WERI-Rb-1 (cell line): ENCODE measurements at regions not wholly inside any gene's neighbourhood (a gene's known extent, or its start where the extent isn't known, plus 50 kb on each side); places are given as distances from the start of the nearest gene placed in this dataset.
"Not testable (repeated sequence)": the region's sequence is repeated elsewhere in the genome, so short reads cannot be mapped to it uniquely, and the experiment has no call there.

Experiments used
- DNase-seq: peaks from one replicate; pipeline ENCODE4 v3.0.0-alpha.2; 2020
- H3K27ac ChIP-seq: fragments of 250-450 bp; sonication (Bioruptor Pico); 2 replicates; pipeline ENCODE4 v1.5.1; 2020; ENCODE audit warnings: mild to moderate bottlenecking, moderate library complexity
- H3K27me3 ChIP-seq: fragments of 250-450 bp; sonication (Bioruptor Pico); 2 replicates; pipeline ENCODE4 v1.5.1; 2021; ENCODE audit warnings: mild to moderate bottlenecking, low read depth, moderate library complexity; ENCODE audit not compliant: insufficient read depth, severe bottlenecking
- H3K36me3 ChIP-seq: fragments of 250-450 bp; sonication (Bioruptor Pico); 2 replicates; pipeline ENCODE4 v1.5.1; 2020; ENCODE audit warnings: mild to moderate bottlenecking, moderate library complexity
- H3K4me3 ChIP-seq: 2 replicates; pipeline ENCODE4 v1.5.1; 2011; ENCODE audit warnings: low read depth, mild to moderate bottlenecking, control low read depth, low read length
- H3K9me3 ChIP-seq: fragments of 250-450 bp; sonication (Bioruptor Pico); 2 replicates; pipeline ENCODE4 v1.5.1; 2021; ENCODE audit warnings: mild to moderate bottlenecking, moderate library complexity; ENCODE audit not compliant: severe bottlenecking
- CTCF ChIP-seq: IDR thresholded peaks from 2 replicates; pipeline ENCODE4 v1.5.1; 2011; ENCODE audit warnings: low read depth, mild to moderate bottlenecking, control low read depth, inconsistent platforms, low read length

GRCh38 chr21:35386491-35387079 is 337.5 kb upstream of the RUNX1 start:
- no peak overlapping the region for H3K27ac ChIP-seq
- no peak overlapping the region for H3K4me3 ChIP-seq
- peaks cover 85% of the 10 kb centered on the region for H3K27me3 ChIP-seq
- TF ChIP-seq CTCF, result no peak
- no peaks in the 10 kb centered on the region for H3K36me3 ChIP-seq
- no peaks in the 10 kb centered on the region for H3K9me3 ChIP-seq
- no peak for DNase-seq

- Histone ChIP-seq H3K36me3 (no peaks in the 10 kb centered on the region), H3K9me3 (peaks cover 3% of the 10 kb centered on the region), H3K27me3 (peaks cover 84% of the 10 kb centered on the region), H3K27ac (no peak overlapping the region), H3K4me3 (no peak overlapping the region)
- no peak for DNase-seq
- TF ChIP-seq CTCF, result no peak
These were observed 335.3 kb upstream of the RUNX1 start for GRCh38 chr21:35384375-35384774.

- H3K27ac ChIP-seq, result no peak overlapping the region
- H3K4me3 ChIP-seq, result no peak overlapping the region
- DNase-seq, result no peak
- H3K9me3 ChIP-seq, result peaks cover 3% of the 10 kb centered on the region
- no peaks in the 10 kb centered on the region for H3K36me3 ChIP-seq
- TF ChIP-seq CTCF, result no peak
- H3K27me3 ChIP-seq, result peaks cover 92% of the 10 kb centered on the region
These were observed 333.6 kb upstream of the RUNX1 start for GRCh38 chr21:35382696-35383095.

DNA sequence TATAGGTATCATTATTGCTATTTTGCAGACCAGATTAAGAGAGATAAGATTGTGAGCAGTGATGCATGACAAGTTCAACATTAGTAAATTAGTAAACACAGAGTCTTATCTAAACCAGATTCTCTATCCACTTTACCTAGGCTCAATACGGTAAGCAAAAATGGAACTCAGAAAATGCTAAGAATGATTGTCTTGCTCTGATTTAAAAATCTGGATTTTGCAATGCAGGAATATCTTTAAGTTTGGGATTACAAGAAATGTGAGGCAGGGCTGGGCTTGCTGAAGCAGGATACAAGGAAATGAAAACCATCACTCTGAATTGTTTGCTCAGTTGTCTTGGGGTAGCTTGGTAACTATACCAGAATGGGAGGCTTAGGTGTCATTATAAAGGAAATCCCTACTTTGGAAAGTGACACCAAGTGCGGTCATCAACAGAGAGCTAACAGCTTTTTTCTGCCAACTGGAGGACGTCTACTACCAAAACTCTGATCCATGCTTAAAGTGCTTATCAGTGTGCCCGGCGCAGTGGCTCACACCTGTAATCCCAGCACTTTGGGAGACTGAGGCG is 332.7 kb upstream of the RUNX1 start:
- no peak overlapping the region for H3K27ac ChIP-seq
- DNase-seq, result no peak
- H3K9me3 ChIP-seq, result peaks cover 3% of the 10 kb centered on the region
- H3K27me3 ChIP-seq, result peaks cover 92% of the 10 kb centered on the region
- TF ChIP-seq CTCF, result no peak
- H3K36me3 ChIP-seq, result no peaks in the 10 kb centered on the region
- no peak overlapping the region for H3K4me3 ChIP-seq

GRCh38 chr21:35380304-35380703 is 331.2 kb upstream of the RUNX1 start:
- H3K9me3 ChIP-seq, DNase-seq: not testable (repeated sequence)

DNA sequence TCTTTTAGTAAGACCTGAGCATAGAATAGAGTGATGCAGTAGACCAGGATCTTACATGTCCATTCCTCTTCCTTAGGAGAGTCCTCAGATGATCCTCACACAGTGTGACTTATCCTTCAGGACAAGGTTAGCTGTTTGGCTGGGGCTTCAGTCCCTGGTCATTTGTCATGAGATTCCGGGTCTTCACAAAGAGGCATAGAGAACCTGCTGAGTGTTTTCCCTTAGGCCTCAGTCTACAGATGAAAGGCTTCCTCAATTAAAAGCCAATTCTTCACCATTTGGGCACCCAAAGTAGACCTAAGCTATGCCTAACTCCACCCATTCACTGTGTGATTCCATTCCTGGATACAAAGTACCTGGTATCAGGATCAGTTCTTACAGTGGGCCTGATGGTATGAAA is 329.8 kb upstream of the RUNX1 start:
- Histone ChIP-seq H3K27me3 (peaks cover 87% of the 10 kb centered on the region), H3K36me3 (no peaks in the 10 kb centered on the region), H3K27ac (no peak overlapping the region), H3K4me3 (no peak overlapping the region), H3K9me3 (peaks cover 3% of the 10 kb centered on the region)
- no peak for DNase-seq
- no peak for TF ChIP-seq CTCF

More at GRCh38 chr21:35380304-35380703, 331.2 kb upstream of the RUNX1 start:
- H3K4me3 ChIP-seq, H3K27ac ChIP-seq, H3K36me3 ChIP-seq: not testable (repeated sequence)
- peaks cover 90% of the 10 kb centered on the region for H3K27me3 ChIP-seq
